Tibial nerve (tissue), 3 donors: ENCODE measurements at regions not wholly inside any gene's neighbourhood (a gene's known extent, or its start where the extent isn't known, plus 50 kb on each side); places are given as distances from the start of the nearest gene placed in this dataset.

Experiments used
- POLR2A ChIP-seq, 2 donors: fragments of 450-650 bp; IDR thresholded peaks; one replicate each; pipeline ENCODE4 v1.6.1; 2017; ENCODE audit warnings: antibody characterized with exemption in 2 of 2, mild to moderate bottlenecking in 2 of 2, moderate library complexity in 2 of 2
- TF ChIP-seq, protein P1 (sequence below), 5 experiments: fragments of 200-600 bp in 3 of 5; fragments of 450-650 bp in 2 of 5; sonication (generic) in 3 of 5; IDR thresholded peaks; one replicate each; pipeline ENCODE4 v1.5.1; 2016 to 2019; ENCODE audit warnings: antibody characterized with exemption in 5 of 5, mild to moderate bottlenecking in 3 of 5, moderate library complexity in 2 of 5

DNA sequence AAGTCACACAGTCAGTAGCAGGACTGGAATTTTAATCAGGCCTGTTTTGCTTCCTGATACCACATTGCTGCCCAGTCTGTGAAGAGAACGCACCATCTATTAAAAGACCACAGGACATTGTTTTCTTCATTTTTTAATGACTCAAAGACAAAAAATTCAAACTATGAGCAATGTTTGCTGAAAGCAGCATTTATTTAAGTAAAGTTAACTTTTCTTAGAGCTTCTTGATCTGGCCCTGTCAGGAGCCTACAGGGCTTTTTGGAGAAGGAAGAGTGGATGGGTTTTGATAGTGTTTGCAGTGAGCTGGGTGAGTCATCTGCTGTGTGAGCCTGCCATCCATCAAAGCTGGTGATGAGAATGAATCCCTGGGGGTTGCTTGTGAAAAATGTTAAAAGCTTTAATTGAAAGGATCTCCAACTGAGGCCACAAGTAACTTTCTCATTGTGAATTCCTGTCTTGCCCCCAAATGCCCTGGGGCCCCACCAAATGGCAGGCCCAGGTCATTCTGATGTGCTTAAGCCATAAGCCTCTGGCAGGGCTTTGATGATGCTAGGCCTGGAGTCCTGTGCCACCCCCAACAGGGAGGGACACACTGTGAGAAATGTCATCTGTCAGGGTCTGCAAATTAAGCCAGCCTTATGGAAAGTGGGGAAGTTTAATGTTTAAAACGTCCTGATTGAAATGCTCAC is 136.2 kb upstream of the PFN2 start:
- no peak for TF ChIP-seq POLR2A (IDR thresholded peaks at IDR 0.05)
- TF ChIP-seq, protein P1, sequence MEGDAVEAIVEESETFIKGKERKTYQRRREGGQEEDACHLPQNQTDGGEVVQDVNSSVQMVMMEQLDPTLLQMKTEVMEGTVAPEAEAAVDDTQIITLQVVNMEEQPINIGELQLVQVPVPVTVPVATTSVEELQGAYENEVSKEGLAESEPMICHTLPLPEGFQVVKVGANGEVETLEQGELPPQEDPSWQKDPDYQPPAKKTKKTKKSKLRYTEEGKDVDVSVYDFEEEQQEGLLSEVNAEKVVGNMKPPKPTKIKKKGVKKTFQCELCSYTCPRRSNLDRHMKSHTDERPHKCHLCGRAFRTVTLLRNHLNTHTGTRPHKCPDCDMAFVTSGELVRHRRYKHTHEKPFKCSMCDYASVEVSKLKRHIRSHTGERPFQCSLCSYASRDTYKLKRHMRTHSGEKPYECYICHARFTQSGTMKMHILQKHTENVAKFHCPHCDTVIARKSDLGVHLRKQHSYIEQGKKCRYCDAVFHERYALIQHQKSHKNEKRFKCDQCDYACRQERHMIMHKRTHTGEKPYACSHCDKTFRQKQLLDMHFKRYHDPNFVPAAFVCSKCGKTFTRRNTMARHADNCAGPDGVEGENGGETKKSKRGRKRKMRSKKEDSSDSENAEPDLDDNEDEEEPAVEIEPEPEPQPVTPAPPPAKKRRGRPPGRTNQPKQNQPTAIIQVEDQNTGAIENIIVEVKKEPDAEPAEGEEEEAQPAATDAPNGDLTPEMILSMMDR (IDR thresholded peaks at IDR 0.05): no peak
